ENCODE measurements at regions not wholly inside any gene's neighbourhood (a gene's known extent, or its start where the extent isn't known, plus 50 kb on each side); places are given as distances from the start of the nearest gene placed in this dataset.

DNA sequence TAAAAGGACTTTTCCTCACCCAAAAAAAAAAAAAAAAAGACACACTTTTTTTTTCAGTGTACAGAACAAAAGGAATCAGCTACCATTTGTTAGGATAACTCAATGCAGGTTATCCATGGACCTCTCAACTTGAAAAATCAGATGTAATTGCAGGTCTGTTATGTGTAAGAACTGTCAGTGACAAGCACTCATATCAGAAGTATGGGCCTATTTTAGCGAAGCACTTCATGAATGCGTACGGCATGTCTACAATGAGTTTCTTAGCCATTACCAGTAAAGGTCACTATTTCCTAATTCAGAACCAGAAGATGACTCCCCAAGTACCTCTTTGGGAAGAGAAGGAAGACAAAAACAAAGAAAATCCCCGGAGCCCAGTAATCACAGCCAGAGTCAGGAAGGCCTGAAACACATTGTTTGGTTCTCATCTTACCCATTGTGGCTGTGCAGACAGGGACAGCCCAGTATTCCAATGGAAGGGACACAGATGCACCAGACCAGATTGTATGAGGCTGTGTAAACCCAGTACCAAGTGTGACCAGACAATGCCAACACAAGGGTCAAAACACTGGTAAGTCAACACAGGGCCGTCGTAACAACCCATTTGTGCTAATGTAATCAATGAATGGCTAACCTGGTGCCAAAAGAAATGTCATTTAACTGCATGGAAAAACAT, 188.0 kb downstream of the PMP22 start (continued):
- TF ChIP-seq MZF1 (CRISPR knock-in tag; IDR thresholded peaks at IDR 0.05; ENCODE audit: borderline replicate concordance) = no peak

DNA sequence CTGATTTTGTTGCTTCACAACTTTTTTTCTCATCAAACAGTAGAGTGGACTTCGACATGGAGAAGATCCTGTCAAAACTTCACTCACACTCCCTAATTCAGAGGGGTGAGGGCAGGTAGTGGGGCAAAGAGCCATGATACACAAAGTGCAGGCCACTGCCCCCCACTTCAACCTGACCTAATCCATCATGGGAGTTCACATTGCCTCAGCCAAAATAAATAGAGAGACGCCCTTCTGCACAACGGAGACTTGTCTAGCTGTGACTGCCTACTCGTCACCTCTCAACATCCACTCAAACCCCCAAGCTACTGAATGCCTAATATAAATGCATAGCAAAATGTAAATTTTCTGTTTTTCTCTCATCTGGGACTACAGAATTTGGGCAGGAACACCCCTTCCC, 213.2 kb downstream of the PMP22 start:
- no peaks in the 10 kb centered on the region for H3K9me3 ChIP-seq (ENCODE audit: low read length)
- TF ChIP-seq, protein P1, sequence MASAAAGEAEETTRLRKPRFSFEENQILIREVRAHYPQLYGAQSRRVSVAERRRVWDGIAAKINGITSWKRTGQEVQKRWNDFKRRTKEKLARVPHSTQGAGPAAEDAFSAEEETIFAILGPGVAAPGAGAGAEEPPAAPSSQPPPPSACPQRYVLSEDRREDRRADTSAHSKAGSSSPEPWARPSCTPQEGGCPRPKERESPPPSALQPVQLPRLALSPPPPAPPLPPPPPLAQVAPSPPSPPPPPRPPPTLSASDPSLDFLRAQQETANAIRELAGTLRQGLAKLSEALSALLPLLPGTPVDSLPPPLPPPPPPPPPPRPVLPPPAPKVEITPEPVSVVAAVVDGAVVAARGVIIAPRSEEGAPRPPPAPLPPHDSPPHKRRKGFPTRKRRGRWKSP (CRISPR knock-in tag; IDR thresholded peaks at IDR 0.05) = no peak
- TF ChIP-seq MTA3 (CRISPR knock-in tag; IDR thresholded peaks at IDR 0.05) (no peak), HHEX (CRISPR knock-in tag; IDR thresholded peaks at IDR 0.05) (no peak), ARNT (IDR thresholded peaks at IDR 0.05) (no peak)
- TF ChIP-seq, protein P2, sequence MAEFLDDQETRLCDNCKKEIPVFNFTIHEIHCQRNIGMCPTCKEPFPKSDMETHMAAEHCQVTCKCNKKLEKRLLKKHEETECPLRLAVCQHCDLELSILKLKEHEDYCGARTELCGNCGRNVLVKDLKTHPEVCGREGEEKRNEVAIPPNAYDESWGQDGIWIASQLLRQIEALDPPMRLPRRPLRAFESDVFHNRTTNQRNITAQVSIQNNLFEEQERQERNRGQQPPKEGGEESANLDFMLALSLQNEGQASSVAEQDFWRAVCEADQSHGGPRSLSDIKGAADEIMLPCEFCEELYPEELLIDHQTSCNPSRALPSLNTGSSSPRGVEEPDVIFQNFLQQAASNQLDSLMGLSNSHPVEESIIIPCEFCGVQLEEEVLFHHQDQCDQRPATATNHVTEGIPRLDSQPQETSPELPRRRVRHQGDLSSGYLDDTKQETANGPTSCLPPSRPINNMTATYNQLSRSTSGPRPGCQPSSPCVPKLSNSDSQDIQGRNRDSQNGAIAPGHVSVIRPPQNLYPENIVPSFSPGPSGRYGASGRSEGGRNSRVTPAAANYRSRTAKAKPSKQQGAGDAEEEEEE (CRISPR knock-in tag; IDR thresholded peaks at IDR 0.05; ENCODE audit: borderline replicate concordance) = no peak
- TF ChIP-seq, protein P3, sequence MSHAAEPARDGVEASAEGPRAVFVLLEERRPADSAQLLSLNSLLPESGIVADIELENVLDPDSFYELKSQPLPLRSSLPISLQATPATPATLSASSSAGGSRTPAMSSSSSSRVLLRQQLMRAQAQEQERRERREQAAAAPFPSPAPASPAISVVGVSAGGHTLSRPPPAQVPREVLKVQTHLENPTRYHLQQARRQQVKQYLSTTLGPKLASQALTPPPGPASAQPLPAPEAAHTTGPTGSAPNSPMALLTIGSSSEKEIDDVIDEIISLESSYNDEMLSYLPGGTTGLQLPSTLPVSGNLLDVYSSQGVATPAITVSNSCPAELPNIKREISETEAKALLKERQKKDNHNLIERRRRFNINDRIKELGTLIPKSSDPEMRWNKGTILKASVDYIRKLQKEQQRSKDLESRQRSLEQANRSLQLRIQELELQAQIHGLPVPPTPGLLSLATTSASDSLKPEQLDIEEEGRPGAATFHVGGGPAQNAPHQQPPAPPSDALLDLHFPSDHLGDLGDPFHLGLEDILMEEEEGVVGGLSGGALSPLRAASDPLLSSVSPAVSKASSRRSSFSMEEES (CRISPR knock-in tag; IDR thresholded peaks at IDR 0.05) = no peak
- DNase-seq (ENCODE audit: low spot score) (no peak), FAIRE-seq (no peak), ATAC-seq (no peak)
- no peaks in the 10 kb centered on the region for H3K4me1 ChIP-seq (ENCODE audit: insufficient read depth, low read length)
- no peaks in the 10 kb centered on the region for H3K36me3 ChIP-seq (replicated peaks in 1 of 2; ENCODE audit: control insufficient read depth in 1 of 2, insufficient read depth in 2 of 2, low read length in 2 of 2)
- H3K4me2 ChIP-seq (ENCODE audit: low read depth, low read length) = no peak overlapping the region
- no peak overlapping the region for H3K4me3 ChIP-seq (replicated peaks in 1 of 3; ENCODE audit: insufficient read depth in 1 of 3, low read depth in 2 of 3, low read length in 3 of 3)
- ChIA-PET CTCF (ENCODE audit: low intra/inter-chr PET ratio, low total read pairs) (no interaction called here), POLR2A (no interaction called here)
- in situ Hi-C loops (cut with HindIII; ENCODE audit: extremely low pct_ligation_motif_present, low pct_unique_long_range_greater_than_20kb) (loop anchor here (10.0 kb wide), 1 partner anchor 63 kb away; no protein-coding TSS in a partner anchor), intact Hi-C loops (cut with micrococcal nuclease; ENCODE audit: unreplicated experiment) (no loop called here)
- no TSS peak for BruUV-seq (replicated peaks)
- no peak overlapping the region for H2AFZ ChIP-seq (ENCODE audit: low read length)
- H4K20me1 ChIP-seq (ENCODE audit: insufficient read depth, low read length) = no peaks in the 10 kb centered on the region
- no peaks in the 10 kb centered on the region for H3K79me2 ChIP-seq (ENCODE audit: insufficient read depth, low read length)
- H3K27me3 ChIP-seq (ENCODE audit: control insufficient read depth in 1 of 2, insufficient read depth in 2 of 2, low read length in 2 of 2) = peaks cover 0 to 4% of the 10 kb centered on the region in 2 experiments; a peak in 1 of 5 replicates
- WGBS (ENCODE audit: low lambda C conversion rate) = 5% methylated on average over 4 of the region's 4 CpGs
- no peak overlapping the region for H3K9ac ChIP-seq (ENCODE audit: insufficient read depth, low read depth, low read length)
- H3K27ac ChIP-seq (ENCODE audit: extremely low read length, insufficient read depth, low read length) = no peak overlapping the region

Measured in HepG2 (cell line).